ENCODE measurements at regions not wholly inside any gene's neighbourhood (a gene's known extent, or its start where the extent isn't known, plus 50 kb on each side); places are given as distances from the start of the nearest gene placed in this dataset.
"Not testable (repeated sequence)": the region's sequence is repeated elsewhere in the genome, so short reads cannot be mapped to it uniquely, and the experiment has no call there.

DNA sequence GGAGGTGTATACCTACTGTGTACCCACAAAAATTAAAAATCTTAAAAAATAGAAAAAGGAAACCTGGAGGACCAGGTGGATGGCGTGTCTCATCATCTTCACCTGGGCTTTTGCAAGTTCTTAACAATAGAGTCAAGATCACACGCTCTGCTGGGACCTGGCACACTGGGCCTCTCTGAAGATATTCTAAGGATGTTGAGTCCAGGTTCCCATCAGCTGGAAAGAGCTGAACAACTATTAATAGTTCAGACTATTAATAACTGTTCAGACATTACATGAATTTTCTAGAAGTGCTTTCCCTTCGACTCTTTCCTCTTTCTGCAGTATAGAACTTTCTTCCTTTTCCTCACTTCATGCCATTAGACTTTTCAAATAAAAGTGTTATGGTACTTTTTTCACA lies 320.2 kb upstream of the IL12A start:
- DNase-seq: no peak

DNA sequence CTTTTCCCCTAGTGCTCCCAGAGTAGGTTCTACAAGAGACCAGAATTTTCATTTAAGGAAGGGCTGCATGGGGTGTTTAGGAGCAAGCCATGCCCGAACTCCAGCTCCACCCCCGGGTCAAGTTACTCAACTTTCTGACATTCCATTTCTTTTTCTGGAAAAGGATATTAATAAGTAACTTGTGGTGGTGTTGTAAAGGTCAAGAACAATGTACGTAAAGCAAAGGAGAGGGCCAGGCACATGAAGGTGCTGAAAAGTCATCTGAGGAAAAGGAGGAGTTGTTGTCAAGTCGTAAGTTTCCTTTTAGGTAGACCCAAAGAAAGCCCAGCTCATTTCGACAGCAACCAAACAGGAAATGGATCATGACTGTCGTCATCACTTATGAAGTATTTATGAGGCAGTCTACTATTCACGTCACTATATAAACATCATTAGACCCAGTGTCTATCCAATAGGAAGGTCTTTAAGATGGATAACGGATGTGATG lies 319.6 kb upstream of the IL12A start:
- no peak for DNase-seq

DNA sequence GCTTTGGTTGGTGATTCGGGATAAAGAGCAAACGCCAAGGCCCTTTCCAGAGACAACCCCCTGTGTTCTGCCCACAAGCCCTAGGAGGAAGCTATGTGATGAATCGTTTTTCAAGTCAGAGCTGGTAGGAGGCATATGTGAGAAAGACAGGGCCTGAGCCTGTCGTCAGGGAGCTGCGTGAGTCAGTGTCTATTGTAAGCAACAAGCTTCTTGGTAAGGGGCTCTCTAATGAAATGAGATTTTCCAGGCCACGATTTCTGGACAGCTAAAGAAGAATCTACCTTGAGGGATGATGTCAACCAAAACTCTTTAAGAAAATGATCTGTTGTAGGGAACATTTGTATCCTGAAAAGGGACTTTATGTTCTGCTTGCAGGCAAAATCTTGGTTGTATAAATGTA lies 318.9 kb upstream of the IL12A start:
- no peak for DNase-seq

DNA sequence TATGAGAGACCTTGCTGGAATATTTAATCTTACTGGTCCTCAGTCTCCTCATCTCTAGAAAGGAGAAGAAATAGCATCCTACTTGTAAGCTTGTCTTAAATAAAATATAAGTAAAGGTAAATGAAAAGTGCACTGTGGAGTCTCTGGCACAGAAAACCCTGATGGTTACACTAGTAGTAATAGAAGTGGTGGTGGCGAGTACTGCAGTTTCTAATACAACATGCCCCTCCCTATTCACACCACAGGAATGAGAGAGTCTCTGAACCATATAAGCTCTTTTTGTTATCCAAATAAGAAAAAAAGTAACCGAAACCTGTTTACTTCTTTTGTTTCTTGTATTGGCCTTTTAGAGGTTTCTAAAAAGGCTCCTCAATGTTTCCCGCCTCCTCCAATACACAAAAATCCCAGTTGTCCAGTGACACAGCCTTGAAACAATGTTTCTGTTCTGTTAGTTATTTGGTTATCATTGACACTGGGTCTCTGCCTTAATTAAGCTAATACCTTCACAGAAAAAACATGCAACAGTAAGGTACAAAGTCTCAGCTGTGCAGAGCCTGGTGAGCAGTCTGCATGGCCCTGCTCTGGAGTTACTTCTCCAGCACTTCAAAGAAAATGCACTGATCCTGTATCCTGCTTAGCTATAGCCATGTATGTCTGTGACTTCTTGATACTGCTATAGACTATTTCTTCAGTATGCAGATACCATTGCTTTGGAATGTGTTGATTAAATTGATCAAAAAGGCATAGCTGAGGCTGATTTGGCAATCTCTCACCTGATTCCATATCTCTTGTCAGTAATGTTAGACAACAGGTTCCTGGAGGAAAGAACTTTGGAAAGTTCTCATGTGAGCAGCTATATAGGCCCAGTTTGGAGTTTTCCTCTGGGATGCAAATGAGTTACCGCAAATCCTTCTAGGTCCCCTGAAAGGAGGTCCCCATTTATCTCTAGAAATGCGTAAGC lies 315.6 kb upstream of the IL12A start:
- no peak for DNase-seq

DNA sequence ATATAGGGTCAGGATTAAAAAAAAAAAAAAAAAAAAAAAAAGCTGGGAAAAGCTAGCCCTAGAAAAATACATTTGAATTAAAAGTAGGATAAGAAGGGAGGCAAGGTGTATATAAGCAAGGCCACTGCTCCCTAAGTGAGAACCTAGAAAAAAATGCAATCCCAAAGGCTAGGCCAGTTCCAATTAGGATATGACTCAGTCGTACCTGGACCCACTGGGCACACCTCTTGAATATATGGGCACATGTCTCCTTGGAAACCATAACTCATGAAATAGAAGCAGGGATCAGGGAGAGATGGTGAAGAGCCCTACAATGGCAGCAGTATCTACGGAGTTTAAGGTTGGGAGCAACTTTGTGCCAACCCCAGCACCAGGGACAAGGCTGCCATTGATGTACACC lies 314.1 kb upstream of the IL12A start:
- DNase-seq: no peak

DNA sequence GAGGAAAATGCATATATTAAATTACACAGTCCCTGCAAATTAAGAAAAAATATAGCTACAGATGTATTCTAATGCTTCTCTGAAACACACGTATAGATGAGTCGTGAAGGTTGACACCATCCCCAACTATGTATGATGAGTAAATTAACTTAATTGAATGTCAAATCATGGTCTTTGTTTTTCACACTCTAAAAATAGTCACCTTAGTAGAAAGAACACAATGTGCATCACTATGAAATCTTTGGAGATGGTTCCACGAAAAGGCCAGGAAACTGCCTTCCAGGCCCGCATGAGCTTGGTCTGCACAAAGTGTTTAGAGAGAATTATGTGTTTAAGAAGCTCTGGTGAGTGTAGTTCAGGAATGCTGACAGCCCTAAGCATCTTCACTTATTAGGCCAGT lies 313.4 kb upstream of the IL12A start:
- no peak for DNase-seq

DNA sequence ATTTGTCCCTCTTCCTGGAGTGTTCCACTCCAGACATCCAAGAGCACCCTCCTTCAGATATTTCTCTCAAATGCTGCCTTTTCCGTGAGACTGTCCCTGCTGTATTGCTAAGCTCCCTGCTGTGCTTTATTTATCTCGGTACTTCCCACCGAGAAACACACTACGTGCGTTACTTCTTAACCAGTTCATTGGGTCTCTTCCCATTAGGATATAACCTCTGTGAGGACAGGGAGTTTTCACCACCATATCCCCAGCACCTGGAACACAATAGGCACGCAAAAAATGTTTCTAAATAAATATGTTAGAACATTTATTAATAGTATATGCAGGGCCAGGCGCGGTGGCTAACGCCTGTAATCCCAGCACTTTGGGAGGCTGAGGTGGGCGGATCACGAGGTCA lies 308.7 kb upstream of the IL12A start:
- no peak for DNase-seq

DNA sequence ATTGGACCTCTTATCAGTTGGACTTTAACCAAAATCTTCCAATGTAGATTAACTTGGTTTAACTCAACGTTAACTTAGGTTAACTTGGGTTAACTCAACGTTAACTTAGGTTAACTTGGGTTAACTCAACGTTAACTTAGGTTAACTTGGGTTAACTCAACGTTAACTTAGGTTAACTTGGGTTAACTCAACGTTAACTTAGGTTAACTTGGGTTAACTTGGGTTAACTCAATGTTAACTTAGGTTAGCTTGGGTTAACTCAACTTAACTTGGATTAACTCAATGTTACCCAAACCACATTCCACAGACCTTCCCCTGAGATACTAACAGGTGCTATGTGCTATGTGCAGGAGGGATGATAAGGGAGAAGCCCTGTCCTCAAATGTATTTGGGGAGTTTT lies 306.9 kb upstream of the IL12A start:
- not testable (repeated sequence) for DNase-seq

DNA sequence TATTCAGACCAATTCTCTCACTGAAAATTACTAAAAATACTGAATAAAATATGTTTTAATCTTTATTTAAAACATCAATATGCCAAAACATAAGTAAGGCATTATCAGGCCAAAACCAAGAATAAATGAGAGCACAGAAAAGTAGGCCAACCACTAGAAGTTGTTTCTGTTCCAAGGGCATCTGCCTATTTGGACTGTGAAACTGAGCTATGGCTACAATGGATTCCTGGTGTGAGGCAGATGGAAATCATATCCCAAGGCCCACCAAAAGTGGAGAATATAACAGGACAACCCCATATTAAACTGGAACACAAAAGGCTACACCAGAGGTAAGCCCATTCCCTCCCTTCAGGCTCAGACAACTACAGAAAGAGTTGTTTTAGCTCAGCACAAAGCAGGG lies 302.8 kb upstream of the IL12A start:
- DNase-seq: no peak

DNA sequence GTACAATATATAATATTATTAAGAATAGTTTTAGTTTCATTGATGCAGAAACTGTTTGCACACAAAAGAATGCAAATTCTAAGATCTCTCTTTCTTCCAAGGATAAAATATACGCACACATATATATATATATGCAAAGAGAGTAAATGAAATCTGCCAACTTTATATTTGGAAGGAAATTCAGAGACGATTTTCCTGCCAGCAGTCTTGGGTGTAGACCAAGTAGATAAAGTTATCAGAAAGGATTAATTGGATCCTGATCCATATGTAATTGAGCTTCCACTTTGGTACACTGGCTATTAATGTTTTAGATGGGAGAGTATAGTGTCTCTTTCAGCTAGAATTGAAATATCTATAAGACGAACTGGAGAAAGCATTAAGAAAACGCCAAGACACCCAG lies 295.4 kb upstream of the IL12A start:
- no peak for DNase-seq

DNA sequence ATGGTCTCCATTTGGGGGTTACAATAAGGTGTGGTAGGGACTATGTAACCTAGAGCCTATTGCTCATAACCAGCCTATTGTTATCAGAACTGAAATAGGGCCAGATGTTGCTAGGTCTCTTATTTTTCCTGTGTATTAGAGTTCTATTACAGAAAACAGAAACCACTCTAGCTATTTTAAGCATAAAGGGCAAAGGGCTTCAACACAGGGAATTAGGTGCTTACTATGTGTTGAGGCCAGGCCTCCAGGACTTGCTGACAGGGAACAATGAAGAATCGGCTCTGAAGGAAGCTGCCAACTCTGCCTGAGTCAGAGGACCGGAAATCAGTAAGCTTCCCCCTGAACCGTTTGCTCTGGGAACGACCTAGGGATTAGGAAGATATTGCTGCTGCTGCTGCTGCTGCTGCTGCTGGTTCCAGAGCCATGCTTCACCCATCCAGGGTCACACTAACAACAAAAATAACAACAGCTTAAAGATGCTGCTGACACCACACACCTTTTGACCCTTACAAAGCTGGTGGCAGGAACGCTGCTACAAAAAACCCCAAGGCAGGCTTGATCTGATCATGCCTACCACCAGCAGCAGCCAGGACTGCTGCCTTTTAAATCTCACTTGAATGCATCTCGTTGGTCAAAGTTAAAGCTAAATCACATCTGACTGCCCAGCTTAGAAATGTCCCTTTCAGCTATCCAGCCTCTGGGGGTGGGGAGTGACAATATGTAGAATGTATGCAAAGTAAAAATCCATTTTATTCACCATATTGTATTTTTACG lies 276.9 kb upstream of the IL12A start:
- DNase-seq: no peak

DNA sequence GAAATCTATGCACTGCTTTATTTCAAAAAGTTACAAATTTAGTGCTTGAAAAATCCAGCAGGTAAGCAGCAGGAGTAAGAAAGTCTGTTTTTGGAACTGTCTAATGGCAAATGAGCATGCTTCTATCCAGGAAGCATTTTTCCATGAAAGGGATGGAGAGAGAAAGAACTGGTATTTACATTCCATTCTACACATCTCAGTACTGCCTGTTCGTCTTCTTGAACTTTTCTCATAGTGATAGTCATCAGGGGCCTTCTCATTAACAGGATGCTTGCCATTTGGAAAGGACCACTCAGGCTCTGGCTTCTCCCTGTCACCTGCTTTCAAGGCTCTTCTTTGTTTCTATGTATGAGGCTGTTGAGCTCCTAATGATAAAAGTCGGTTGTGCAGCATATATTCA lies 267.3 kb upstream of the IL12A start:
- no peak for DNase-seq

DNA sequence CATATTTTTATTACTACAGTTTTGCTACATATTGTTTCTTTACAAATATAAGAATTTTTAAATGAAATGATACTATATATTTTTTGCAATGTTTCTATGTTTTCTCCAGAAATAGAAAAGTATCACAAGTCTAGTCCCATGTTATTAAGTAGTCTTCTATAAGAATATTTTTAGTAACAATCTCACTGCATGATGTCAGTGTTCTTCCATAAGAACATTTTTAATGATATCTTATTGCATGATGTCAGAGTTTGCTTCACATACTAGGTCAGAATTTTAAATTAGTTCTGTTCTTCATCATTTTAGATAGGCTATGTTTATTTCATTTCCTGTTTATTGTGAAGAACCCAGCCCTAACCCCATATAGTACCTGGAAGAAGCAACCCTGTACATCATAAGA lies 265.3 kb upstream of the IL12A start:
- DNase-seq: no peak

DNA sequence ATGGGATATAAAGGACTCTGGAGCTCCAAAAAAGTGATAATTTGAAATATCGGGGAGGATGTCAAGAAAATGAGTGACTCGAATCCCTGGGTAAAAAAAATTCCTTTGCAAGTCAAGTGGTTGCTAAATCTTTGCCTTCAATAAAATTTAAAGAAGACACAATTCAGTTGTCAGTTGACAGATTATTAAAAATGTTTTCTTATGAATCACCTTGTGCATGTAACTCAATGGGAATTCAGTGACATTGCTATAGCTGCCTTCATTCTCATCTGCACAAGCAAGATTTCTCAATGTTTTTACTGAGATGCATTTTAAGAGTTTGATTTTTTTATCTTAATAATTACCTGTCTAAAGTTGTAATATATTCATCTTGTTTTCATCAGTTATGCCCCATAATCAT lies 264.0 kb upstream of the IL12A start:
- no peak for DNase-seq

DNA sequence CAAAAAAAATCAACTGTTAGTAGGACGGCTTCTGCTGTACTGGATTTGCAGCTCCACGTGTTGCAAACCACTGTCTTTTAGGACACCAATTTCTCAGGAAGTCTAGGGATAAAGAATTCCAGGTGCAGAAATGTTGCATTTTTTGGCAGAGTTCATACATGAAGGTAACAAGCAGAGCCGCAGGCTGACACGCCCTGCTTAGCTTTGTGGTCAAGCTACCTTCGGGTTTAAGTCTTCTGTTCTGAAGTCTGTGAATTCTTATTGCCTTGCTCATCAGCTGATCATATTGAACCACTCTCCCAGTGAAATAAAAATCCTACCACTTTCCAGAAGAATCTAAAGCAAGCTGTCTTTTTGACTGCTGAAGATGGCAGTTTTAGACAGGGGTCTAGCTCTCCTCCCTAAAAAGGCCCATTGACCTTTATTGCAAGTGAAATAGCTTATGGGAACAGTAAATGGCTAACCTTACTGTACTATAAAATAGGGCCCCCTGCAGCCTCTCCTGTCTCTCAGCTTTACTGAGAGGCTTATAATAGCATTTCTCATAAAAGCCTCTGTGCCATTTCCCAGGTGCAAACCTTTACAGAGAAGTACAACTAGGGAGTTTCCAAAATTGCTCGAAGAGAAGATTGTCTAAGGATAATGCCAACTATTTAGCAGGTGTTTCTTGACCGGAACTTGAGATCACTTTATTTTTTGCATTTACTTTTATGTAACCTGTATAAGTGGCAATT lies 262.2 kb upstream of the IL12A start:
- DNase-seq: no peak

DNA sequence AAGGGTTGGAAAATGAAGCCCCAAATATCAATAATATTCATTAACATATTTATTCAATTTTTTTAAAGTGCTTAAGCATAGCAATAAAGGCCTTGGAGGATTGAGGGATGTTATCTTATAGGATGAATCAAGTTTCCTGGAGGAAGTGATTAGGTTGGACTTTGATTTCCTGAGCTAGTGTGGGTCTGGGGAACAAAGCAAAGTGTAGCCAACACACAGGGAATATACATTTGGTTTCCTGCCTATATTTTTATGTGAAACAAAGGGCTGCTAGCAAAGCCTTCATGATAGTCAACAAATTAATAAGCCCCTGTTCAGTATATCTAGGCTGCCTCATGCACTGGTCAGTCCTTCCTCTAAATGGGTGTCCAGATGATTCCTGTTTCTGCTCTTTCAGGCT lies 261.1 kb upstream of the IL12A start:
- no peak for DNase-seq

DNA sequence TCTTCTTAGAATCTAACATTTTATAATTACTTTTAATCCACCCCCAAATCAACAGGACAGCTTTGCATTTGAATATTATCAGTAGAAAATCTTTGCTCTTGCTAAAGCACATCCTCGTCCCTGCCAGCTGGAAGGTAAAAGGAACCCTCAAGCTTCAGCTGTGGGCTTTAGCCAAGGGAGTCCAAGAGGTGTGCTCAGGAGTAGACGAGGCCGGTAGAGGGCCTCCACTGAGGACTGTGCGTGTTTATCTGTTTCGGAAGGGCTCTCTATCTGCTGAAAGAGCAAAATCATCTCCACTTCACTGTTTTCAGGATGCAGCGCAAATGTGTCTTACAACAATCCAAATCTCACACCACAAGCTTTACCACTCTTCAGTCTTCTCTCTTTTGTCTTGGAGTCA lies 257.4 kb upstream of the IL12A start:
- no peak for DNase-seq

DNA sequence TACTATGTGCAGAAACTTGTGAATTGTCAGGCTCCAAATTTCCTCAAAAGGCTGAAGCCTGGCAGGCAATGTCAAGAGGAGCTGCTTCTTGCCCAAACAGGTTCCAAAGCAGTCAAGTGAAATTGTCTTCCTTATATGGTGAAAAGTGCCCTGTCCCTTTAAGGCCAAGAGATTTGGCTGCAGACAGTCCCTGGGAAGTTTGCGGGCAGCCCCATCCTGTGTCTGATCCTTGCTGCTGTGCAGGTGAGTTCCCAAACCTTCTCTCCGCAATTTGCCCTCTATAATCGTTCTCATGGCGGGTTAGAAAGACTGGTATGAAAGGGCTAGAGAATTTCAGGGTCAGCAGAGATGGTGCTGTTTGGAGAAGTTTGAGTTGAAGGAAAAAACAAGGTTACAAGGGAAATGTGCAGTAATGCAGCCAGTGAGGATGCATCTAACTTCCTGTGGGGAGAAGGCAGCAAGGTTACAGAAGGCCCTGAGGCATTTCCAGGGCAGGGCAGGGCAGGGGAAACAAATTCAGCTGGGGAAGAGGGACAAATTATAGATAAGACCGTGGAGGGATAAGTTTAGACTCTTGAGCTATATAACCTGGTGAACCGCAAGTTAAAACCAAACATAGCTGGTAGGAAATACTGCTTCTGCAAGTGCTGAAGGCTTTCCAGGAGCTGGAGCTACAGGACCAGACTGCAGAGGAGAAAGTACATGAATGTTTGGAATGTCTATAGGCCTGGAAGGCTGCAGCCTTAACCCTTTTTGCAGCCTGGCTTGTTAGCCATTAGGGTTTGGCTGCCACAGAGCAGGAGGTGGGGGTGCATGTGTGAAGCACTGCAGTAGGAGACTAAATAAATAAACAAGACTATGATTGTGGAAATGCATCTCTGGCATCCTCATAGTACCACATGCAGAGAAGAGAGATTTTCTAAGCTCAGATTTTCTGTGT lies 256.2 kb upstream of the IL12A start:
- DNase-seq: no peak

DNA sequence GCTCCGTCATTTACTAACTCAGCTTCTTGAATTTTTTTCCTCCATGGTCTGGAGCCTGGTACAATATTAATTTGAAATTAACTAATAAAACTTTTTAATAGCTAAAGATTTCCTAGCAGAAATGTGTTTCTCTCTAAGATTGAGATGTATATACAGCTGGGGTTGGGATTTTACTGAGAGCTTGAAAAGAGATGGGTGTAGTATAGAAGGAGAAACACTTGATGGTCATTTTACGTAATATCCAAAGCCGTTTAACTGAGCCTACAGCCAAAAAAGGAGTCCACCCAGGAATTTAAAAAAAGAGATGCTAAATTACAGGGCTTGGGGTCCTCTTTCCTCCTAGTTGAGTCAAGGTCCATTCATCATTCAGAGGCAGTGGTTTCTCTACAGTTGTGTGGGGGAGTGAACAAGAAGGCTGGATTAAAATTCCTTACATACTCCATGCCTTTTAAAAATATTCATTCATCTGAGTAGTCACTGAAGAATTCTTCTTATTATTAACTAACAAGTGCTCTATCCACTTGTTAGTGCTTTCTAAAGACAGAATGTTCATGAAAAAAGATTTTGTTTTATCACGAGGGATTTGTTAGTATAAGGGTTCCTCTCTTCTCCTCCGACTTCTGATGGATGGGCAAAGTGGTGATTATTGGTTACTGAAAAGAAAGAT lies 255.3 kb upstream of the IL12A start:
- no peak for DNase-seq

DNA sequence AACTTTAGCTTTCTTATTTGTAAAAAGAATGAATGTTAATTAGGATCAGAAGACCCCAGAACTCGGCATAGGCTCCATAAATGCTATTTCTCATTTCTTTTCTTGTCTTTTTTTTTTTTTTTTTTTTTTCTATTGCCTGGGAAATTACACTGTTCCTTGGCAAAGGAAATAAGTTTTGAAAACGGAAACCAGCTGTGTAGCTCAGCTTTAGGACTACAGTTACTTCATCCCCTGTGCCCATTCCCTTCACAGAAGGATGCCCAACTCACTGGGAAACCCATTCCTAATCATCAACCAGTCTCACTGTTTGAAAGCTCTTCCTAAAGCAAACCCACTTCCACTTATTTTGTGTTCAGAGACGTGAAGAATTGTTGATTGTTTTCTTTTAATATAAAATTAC lies 254.0 kb upstream of the IL12A start:
- DNase-seq: no peak

DNA sequence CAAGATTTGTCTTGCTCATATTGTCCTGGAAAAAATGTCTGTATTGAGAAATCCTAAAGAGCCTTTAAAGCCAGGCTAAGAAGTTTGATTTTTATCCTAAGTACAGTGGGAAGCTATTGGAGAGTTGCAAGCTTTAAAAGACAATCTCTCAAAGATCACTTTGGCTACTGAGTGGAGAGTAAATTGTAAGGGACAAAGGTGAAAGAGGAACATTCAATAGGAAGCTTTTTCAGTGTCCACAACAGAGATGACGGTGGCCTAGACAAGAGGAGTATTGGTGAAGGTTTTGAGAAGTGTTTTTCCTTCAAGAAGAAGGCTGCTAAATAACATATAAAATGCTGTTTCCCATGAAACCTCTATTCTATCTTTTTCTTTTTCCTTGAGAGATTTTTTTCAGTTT lies 249.5 kb upstream of the IL12A start:
- no peak for DNase-seq

DNA sequence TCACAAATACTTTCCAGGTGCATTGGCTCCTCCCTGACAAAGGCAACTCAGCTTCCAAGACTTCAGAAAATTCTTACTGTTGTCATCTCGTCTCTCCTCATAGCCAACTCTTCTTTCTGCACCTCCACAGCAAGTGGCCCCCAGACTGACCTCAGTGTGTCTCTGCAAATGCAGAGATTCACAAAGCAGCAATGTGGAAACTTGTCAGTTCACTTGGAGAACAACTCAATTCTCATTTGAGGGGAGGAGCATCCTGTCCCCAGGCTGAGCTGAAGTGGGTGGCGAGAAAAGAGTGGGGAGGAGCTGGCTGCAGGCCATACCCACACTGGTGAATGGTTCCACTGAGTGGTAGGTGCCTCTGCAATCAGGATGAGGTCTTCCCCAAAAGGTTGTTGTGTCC lies 248.7 kb upstream of the IL12A start:
- DNase-seq: no peak
